ENCODE measurements at regions not wholly inside any gene's neighbourhood (a gene's known extent, or its start where the extent isn't known, plus 50 kb on each side); places are given as distances from the start of the nearest gene placed in this dataset.
"Not testable (repeated sequence)": the region's sequence is repeated elsewhere in the genome, so short reads cannot be mapped to it uniquely, and the experiment has no call there.

DNA sequence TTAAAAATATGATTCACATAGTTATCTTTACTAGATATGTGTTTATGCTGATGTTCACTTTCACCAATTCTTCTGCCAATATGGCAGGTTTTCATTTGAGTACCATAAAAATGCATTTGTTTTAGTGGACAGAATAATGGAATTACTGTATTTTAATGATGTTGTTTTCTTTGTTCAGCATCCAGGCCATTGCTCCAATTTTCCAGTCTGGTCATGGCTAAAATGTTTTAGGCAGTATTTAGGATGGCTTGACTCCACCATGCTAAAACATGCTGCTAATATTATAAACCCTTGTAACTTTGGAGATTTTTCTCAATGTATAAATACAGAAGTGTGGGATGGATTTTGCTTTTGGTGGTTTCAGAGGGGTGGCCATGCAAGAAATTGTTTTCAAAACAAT lies 273.0 kb upstream of the RPS23 start:
- DNase-seq (ENCODE audit: low read depth), result no peak

DNA sequence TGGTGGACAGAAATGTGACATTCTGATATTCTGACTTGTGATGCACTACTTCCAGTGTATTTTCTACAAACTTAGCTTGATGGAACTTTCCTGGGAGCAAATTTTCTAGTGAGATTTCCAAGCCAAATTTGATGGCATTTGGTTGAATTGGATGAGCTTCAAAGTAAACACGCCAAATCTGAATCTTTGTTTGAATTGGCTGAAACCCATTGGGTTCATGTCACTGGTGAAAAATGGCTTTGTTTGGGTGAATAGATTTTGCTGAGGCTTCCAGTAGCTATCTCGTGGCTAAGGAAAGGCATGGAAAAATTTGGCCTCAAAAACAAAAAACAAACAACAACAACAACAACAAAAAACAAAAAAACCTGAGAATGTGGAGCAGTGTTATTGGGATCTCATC lies 271.1 kb upstream of the RPS23 start:
- DNase-seq (ENCODE audit: low read depth), result no peak

DNA sequence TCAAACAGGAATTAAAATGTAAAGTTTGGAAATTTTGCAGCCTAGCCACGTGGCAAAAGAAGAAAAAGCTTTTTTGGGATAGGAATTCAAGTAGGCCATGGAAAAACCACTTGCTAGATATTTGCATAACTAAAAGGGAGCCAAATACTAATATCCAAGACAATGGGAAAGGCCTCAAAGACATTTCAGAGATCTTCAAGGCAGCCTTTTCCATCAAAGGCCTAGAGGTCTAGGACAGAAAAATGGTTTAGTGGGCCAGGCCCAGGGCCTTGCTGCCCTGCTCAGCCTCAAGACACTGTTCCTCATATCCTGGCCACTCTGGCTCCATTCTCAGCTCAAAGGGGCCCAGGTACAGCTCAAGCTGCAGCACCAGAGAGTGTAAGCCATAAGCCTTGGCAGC lies 265.9 kb upstream of the RPS23 start:
- DNase-seq (ENCODE audit: low read depth), result no peak

DNA sequence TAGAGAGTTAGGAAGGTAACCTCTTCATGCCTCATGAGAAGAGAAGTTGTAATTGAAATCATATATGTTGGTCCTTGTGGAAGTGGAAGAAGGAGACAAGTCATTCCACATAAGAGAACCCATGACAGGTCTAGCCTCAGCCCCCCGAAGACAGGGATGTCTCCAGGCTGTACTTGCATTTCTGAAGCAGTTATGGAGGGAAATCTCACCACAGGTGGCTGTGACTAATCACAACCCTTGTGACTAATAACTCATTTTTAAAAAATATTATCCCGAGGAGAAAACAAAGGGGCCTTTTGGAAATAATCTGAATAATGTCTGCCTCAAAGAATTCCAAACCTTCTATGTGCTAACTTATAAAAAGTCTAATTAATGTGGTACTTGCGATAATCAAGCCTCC lies 262.1 kb upstream of the RPS23 start:
- no peak for DNase-seq (ENCODE audit: low read depth)

DNA sequence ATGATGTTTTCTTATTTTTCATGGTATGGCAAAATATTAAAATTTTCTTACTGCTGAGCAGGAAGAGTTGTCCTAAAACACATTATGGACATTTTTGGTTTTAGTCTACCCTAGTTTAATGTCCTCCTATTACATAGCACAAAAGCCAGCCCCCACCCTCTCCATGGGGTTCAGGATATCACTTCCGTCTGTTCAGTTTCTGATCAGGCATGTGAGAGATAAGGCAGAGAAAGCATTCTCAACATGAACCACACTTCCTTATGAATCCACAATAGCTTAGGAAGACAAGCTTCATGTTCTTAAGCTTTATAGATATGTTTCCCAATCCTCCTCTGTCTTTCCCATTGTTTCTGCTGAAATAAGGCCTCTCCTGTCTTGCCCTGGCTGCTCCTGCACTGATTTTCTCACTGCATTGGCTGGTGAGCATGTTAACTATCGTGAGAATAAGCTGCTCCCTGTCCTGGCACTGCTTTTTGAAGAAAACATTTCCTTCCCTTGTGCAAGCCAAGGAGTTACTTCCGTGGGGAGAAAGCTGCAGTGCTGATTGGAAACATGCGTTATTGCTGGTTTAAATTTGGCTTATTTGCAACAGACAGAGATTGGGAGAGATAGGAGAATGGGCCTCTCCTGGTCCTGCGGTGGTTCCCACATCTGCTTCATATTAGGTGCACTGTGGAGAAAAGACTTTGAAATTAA lies 260.3 kb upstream of the RPS23 start:
- DNase-seq (ENCODE audit: low read depth), result no peak

DNA sequence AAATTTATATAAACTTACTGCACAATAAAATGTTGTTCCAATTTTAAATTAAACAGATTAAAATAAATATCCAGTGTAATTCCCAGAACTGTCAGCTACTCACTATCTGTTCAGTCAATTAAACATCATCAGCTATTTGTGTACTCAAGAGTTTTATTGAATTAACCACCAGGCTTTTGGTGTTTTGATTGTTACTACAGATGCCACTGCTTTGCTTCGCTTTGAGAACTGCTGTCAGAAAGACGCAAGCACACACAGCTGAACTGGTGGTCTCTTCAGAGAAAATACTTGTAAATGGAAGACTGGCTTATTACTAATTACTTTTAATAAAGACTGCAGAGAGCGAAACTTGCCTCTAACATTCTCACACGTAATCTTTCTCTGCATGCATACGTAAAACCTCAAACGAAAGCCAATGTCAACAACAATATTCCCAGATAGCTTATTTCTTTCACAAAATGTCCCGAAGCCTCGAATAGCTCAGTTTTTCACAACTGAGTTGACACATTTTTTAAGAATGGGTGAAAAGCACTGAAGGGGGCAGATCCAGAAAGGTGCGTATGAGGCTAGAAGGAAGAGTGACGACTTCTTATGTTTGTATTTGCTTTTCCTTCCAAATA lies 259.6 kb upstream of the RPS23 start:
- no peak for DNase-seq (ENCODE audit: low read depth)

DNA sequence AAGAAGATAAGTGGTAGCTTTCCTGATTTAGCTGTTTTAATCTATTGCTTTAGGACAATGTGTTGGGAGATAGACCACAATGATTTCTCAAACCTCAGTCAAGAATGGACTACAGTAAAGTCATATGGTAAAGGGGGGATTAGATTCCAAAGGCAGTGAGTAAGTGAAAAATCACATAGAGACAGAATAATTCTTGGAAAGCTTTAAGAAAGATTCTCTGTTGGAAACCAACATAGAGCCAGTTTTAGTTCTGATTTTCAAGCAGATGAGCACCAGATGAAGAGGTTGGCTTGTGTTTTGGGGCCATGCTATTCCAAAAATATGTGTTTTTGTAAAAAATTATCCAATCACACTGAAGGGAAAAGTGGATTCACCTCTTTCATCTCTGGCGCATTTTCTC lies 256.8 kb upstream of the RPS23 start:
- DNase-seq (ENCODE audit: low read depth), result no peak

DNA sequence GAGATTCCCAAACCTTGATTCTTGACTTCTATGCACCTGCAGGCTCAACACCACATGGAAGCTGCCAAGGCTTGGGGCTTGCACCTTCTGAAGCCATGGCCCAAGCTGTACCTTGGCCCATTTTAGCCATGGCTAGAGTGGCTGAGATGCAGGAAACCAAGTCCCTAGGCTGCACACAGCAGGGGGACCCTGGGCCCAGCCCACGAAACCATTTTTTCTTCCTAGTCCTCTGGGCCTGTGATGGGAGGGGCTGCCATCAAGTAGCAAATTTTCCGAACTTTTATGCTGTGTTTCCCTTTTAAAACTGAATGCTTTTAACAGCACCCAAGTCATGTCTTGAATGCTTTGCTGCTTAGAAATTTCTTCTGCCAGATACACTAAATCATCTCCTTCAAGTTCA lies 253.9 kb upstream of the RPS23 start:
- not testable (repeated sequence) for DNase-seq (ENCODE audit: low read depth)

DNA sequence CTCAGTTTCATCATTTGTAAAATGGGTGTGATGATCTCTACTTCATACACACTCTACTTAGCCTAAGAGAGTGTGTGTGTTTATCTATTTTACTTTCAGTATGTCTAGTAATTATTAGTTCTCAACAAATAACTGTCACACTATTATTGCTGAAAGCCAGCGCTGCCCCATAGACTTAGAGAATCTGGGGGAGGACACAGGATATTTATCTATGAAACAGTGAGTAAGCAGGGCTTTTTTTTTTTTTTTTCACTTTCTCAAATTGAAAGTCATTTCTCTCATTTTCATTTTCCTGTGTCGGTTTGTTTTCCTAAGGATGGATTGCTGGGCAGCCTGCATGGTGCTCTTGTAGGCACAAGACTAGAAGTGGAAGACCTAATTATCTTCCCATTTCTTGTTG lies 248.4 kb upstream of the RPS23 start:
- no peak for DNase-seq (ENCODE audit: low read depth)

DNA sequence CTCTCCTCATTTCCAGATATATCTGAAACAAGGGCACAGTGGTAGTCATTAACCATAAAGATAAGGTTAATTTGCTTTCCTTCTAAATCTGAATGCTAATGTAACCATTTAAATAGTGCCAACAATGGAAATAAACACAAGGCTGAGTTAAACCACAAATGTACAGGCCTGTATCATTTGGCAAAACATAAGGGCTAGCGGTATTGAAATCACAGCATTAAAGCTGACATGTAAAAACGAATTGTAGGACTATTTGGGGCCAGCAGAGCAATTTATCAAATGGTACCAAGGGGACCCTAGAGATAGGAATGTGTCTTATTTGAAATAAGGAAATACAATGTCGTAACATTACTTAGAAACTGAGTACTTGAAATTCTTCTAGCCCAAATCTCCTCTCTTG lies 247.5 kb upstream of the RPS23 start:
- no peak for DNase-seq (ENCODE audit: low read depth)

DNA sequence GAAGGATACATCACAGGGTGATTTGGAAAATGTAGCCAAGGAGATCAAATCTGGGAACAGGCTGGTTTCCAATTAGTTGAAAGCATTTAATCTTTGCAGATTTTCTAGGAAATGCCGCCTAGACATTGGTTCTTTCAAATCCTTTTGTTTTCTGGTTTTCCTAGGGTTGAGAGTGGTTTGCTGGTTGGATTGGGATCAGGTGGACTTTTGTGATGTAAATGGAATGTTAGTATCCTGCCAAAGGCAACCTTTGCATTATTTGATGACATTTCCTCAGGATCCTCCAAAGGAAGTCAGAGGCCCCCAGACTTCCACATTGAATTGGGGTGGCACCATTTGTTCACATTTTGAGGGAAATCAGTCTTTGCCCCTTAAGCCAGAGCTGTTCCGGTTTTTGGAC lies 245.5 kb upstream of the RPS23 start:
- no peak for DNase-seq (ENCODE audit: low read depth)

DNA sequence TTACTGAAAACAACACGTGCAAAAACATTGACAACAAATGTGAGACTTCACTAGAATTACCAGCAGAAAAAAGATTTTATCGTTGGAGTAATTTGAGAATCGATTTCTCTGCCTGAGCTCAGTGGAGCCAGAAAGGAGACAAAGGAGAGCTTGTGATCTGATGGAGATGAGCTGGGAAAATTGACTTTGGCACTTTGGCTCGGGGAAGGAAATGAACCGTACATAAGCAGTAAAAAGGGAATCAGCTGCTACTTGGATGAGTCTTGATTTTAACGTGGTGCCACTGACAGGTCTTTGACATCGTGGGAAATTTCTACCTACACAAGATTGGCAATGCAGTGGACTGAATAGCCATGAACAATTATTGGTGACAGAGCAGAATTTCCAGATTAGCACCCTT lies 244.7 kb upstream of the RPS23 start:
- DNase-seq (ENCODE audit: low read depth), result no peak

DNA sequence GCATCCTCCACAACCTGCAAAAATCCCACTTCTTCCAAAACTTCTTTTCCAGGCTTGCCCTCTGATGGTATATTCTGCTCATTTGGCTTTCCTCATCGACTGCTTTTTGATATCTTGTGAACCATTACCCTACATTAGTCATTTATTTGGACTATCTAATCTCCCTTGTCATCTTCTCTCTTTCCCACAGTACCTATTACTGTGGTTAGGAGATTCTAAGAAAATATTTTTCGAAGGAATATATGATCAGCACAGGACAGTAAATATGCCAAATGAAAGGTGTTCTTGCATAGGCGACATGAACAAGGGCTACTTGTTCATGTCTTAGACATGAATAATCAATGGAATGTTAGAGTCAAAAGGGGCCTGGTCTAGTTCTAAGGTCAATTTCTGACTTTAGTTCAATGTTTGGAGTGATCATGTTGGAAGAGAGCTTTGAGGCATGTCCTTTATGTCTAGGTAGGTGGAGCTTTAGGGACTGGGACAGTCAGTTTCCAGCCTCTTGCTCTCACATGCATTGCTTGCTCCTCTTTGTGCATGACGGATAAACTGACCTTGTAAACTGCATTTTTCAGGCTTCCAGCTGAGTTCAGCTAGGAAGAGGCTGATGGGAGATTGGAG lies 243.4 kb upstream of the RPS23 start:
- no peak for DNase-seq (ENCODE audit: low read depth)

DNA sequence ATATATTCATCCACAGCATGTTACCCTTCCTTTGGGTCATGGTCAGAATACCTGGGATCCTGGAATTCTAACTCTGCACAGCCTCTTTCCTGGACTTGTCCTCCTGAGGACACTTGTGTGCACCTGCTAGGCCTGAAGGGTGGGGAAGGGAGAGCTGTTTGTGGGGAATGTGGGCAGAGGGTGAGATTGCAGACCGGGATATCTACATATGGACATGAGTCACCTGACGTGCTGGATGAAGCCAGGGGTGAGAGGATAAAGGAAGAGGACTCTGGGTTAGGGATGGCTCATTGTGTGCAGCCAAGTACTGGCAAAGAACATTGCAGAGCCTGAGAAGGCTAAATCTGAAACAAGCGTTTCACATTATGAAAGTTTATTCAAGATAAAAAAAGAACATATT lies 241.4 kb upstream of the RPS23 start:
- no peak for DNase-seq (ENCODE audit: low read depth)

DNA sequence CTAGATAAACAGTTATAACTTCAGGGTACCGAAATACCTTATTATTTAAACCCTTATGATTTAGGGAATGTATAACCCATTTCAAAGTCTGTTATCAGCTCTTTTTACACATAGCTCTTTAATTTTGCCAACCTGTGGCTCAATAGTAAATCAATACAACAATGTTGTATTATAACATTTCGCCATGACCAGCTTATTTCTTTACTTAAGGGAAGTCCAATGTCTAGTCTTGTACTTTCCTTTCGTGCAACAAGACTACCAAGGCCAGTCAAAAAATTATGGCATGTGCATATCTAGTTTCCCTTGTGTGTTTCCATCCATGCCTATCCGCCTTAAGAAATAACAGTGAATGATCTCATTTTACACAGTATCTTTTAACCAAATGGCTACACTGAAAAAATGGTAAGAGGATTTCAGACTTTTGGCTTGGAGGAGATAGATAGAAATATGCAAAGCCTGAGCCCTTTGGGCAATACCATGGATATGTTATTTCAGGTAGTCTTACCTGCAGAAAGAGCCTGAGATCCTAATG lies 239.5 kb upstream of the RPS23 start:
- no peak for DNase-seq (ENCODE audit: low read depth)

DNA sequence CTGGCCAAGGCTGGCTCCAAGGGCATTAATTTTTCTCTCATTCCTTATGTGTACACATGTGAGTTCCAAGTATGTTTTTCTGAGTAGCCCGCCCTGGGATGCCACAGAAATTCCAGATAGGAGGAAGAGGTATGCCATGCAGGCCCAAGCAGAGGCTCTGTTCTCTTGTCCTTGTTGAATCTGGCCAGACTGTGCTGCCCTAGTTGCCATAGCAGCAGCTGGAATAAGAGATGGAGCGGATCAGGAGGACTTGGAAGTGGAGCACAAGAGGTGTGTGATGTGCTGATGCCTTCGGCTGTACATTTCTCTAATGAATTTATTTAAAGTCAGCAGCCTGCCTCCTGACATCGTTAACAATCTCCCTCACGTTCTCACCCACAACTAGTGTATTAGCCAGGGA lies 235.6 kb upstream of the RPS23 start:
- DNase-seq (ENCODE audit: low read depth), result no peak

DNA sequence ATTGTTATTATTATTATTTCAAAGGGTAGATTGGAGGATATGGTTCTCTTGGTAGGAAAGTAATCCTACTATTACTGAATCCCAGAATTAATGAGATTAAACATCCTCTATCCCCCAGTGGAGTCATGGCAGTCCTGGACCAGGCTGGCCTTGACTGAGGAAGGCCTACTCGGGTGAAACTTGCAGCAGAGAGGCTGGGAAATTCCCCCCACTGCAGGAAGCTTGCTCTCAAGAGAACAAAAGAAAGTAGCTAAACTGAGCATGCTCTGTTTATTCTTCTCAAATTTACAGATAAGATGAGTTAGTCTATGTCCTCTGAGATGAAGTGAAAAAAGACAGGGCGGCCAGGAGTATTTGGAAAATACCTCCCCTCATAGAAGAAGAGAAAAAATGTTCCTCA lies 233.9 kb upstream of the RPS23 start:
- no peak for DNase-seq (ENCODE audit: low read depth)

DNA sequence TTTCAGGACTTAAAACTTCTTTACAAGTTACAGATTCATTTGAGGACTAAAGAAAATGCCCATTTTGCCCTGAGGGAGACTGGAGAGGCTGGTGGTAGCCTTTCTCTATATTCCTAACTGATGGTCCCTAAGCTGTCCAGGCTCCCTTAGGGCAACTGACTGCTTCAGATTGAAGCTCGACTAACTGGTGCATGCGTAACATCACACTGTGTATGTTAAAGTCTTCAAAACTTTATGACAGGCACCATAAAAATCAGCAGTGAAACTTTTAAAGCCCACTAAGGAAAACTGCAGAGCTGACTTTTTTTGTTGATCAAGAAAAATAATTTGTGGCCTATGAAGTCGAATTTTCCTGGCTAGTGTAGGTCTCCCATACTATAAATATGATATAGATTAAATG lies 233.0 kb upstream of the RPS23 start:
- DNase-seq (ENCODE audit: low read depth), result no peak

DNA sequence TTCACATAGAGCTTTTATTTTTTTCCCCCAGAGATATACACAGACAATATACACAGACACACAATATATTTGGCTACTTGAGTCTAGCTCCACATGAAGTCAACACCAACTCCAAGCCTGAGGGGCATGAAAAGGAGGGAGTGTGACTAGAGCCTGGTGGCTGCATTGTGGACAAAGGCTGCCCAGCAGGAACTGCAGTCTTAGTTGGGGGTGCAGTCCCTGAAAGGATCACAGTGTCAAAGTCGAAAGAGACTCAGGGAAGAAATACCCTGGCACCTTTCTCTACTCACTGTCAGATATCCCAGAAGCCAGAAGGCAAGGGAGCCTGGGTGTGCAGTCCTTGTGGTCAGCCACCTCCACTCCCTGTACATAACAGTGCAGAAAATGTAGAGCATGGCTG lies 231.6 kb upstream of the RPS23 start:
- no peak for DNase-seq (ENCODE audit: low read depth)

DNA sequence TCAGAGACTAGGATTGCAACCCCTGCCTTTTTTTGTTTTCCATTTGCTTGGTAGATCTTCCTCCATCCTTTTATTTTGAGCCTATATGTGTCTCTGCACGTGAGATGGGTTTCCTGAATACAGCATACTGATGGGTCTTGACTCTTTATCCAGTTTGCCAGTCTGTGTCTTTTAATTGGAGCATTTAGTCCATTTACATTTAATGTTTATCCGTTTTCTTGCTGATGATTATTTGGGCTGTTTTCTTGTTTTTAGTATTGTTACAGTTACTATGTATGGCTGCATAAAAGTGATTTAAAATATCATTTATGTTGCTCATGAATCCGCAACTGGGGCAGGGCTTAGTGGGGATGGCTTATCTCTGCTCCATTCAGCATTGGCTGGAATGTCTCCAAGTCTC lies 228.2 kb upstream of the RPS23 start:
- not testable (repeated sequence) for DNase-seq (ENCODE audit: low read depth)

DNA sequence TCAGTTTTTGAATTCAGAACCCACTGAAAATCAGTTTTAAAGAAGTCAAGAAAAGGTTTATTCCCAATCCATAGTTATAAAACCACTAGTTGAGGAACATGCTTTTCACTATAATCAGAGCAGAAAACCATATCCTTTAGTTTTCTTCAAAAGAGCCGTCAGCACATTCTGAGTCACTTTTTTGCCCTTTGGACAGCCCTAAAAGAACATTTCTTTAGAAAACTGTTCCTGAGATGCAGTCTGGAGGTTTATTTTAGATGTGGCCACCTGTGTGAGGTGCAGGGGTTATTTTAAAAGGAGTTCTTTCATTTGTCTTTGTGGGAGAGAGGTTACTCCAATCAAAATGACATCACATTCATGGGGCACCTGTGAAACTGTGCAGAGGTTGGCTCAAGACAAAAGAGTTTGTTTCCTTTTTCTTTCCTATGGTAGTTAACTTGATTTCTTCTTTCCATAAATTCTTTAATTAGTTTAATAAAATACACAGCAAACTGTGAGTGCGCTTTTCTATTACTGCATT lies 221.6 kb upstream of the RPS23 start:
- no peak for DNase-seq (ENCODE audit: low read depth)

DNA sequence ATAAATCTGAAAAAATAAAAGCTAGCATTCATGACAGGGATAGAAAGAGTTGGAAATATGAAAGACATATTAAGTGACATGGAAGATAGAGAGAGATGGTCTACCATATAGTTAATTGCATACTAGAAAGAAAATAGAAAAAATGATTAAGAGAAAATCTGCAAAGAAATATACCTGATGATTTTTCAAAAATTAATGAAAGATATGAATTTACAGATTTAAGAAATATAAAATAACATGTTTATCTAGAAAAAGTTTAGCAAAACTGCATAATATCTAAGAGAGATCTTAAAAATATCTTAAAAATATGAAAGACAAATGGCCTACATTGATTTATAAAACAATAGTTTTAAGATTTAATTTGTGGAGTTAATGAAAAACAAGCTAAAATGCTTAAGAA lies 219.1 kb upstream of the RPS23 start:
- DNase-seq (ENCODE audit: low read depth), result no peak

DNA sequence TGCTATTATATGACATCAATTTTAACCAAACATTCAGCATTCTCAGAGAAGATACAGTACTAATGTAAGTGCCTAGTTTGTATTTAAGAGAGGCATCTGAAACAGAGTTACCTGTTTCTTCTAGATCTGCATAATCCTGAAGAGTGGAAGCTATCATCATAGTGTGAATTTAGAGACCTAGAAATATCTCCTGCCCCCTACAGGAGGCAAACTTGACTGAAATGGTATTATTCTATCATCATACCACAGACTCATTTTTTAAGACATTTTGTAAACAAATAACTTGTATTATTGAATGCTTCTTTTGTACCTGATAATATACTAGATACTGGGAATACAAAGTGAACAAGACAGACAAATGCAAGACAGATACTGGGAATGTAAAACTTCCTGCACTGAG lies 216.8 kb upstream of the RPS23 start:
- DNase-seq (ENCODE audit: low read depth), result no peak

All from activated gamma-delta T cell treated with anti-CD3 and anti-CD28 coated beads, Interleukin-2, amount 50 U/mL, for 16 hours (primary cell).